Upper lobe of right lung (tissue), 1 donor: ENCODE measurements at regions not wholly inside any gene's neighbourhood (a gene's known extent, or its start where the extent isn't known, plus 50 kb on each side); places are given as distances from the start of the nearest gene placed in this dataset.

Source experiments
- ATAC-seq: fragments of 200-7000 bp; cut with Tn5 transposase; one replicate; pipeline ENCODE4 v1.9.1; 2020; ENCODE audit warnings: mild to moderate bottlenecking, moderate library complexity
- DNase-seq: peaks from one replicate; pipeline ENCODE4 v3.0.0-alpha.2; 2020
- H3K27ac ChIP-seq: fragments of 200-600 bp; one replicate; pipeline ENCODE4 v1.8.0; 2022
- H3K27me3 ChIP-seq: fragments of 200-600 bp; one replicate; pipeline ENCODE4 v1.8.0; 2022; ENCODE audit warnings: mild to moderate bottlenecking
- H3K36me3 ChIP-seq: fragments of 200-600 bp; one replicate; pipeline ENCODE4 v1.8.0; 2022
- H3K4me1 ChIP-seq: fragments of 200-600 bp; one replicate; pipeline ENCODE4 v1.8.0; 2022
- H3K4me3 ChIP-seq: fragments of 200-600 bp; one replicate; pipeline ENCODE4 v1.8.0; 2022; ENCODE audit warnings: mild to moderate bottlenecking
- H3K9me3 ChIP-seq: fragments of 200-600 bp; one replicate; pipeline ENCODE4 v1.8.0; 2022
- intact Hi-C: fragments of 100-400 bp; cut with DNase I; formaldehyde crosslinking; loops from one replicate; pipeline ENCODE4 v1.11.0; 2022
- TF ChIP-seq, protein P1 (sequence below): fragments of 200-600 bp; IDR thresholded peaks from one replicate; pipeline ENCODE4 v1.8.0; 2022; ENCODE audit warnings: antibody characterized with exemption
- donor health status: DM: no; HTN: yes; CAD: no; lungs with severe emphysema.

- TF ChIP-seq, protein P1, sequence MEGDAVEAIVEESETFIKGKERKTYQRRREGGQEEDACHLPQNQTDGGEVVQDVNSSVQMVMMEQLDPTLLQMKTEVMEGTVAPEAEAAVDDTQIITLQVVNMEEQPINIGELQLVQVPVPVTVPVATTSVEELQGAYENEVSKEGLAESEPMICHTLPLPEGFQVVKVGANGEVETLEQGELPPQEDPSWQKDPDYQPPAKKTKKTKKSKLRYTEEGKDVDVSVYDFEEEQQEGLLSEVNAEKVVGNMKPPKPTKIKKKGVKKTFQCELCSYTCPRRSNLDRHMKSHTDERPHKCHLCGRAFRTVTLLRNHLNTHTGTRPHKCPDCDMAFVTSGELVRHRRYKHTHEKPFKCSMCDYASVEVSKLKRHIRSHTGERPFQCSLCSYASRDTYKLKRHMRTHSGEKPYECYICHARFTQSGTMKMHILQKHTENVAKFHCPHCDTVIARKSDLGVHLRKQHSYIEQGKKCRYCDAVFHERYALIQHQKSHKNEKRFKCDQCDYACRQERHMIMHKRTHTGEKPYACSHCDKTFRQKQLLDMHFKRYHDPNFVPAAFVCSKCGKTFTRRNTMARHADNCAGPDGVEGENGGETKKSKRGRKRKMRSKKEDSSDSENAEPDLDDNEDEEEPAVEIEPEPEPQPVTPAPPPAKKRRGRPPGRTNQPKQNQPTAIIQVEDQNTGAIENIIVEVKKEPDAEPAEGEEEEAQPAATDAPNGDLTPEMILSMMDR: no peak
- peak; percentile 84 for DNase-seq
Observed at GRCh38 chr4:149176039-149176438, 639.6 kb downstream of the IQCM start.

GRCh38 chr4:149175549-149175948 lies 640.1 kb downstream of the IQCM start:
- intact Hi-C loops: no loop called here
- Histone ChIP-seq H3K27ac (no peak overlapping the region), H3K9me3 (no peaks in the 10 kb centered on the region), H3K27me3 (no peaks in the 10 kb centered on the region), H3K4me1 (no peaks in the 10 kb centered on the region), H3K4me3 (no peak overlapping the region), H3K36me3 (no peaks in the 10 kb centered on the region)
- TF ChIP-seq, protein P1: no peak
- ATAC-seq (no peak), DNase-seq (no peak)

More at GRCh38 chr4:149176039-149176438, 639.6 kb downstream of the IQCM start:
- intact Hi-C loops: no loop called here
- ATAC-seq: peak; percentile 78
- H3K27ac ChIP-seq: no peak overlapping the region
- H3K36me3 ChIP-seq: no peaks in the 10 kb centered on the region
- no peak overlapping the region for H3K4me3 ChIP-seq
- no peaks in the 10 kb centered on the region for H3K9me3 ChIP-seq
- H3K4me1 ChIP-seq: no peaks in the 10 kb centered on the region
- no peaks in the 10 kb centered on the region for H3K27me3 ChIP-seq

GRCh38 chr4:149173241-149174013 lies 642.2 kb downstream of the IQCM start:
- ATAC-seq (no peak), DNase-seq (no peak)
- no peaks in the 10 kb centered on the region for H3K9me3 ChIP-seq
- TF ChIP-seq, protein P1: no peak
- H3K36me3 ChIP-seq: no peaks in the 10 kb centered on the region
- no peak overlapping the region for H3K4me3 ChIP-seq
- H3K27me3 ChIP-seq: no peaks in the 10 kb centered on the region
- no peak overlapping the region for H3K27ac ChIP-seq
- intact Hi-C loops: no loop called here
- no peaks in the 10 kb centered on the region for H3K4me1 ChIP-seq

GRCh38 chr4:149168645-149169044 lies 647.0 kb downstream of the IQCM start:
- DNase-seq (no peak), ATAC-seq (no peak)
- TF ChIP-seq, protein P1: no peak
- H3K4me1 ChIP-seq: no peaks in the 10 kb centered on the region
- intact Hi-C loops: no loop called here
- no peaks in the 10 kb centered on the region for H3K9me3 ChIP-seq
- no peaks in the 10 kb centered on the region for H3K27me3 ChIP-seq
- H3K36me3 ChIP-seq: no peaks in the 10 kb centered on the region
- H3K27ac ChIP-seq: no peak overlapping the region
- no peak overlapping the region for H3K4me3 ChIP-seq

GRCh38 chr4:149166876-149167275 lies 648.8 kb downstream of the IQCM start:
- no peak overlapping the region for H3K27ac ChIP-seq
- no peaks in the 10 kb centered on the region for H3K27me3 ChIP-seq
- intact Hi-C loops: no loop called here
- no peaks in the 10 kb centered on the region for H3K4me1 ChIP-seq
- H3K36me3 ChIP-seq: no peaks in the 10 kb centered on the region
- no peaks in the 10 kb centered on the region for H3K9me3 ChIP-seq
- TF ChIP-seq, protein P1: no peak
- H3K4me3 ChIP-seq: no peak overlapping the region
- DNase-seq: no peak
- ATAC-seq: no peak
